ENCODE measurements at regions not wholly inside any gene's neighbourhood (a gene's known extent, or its start where the extent isn't known, plus 50 kb on each side); places are given as distances from the start of the nearest gene placed in this dataset.

DNA sequence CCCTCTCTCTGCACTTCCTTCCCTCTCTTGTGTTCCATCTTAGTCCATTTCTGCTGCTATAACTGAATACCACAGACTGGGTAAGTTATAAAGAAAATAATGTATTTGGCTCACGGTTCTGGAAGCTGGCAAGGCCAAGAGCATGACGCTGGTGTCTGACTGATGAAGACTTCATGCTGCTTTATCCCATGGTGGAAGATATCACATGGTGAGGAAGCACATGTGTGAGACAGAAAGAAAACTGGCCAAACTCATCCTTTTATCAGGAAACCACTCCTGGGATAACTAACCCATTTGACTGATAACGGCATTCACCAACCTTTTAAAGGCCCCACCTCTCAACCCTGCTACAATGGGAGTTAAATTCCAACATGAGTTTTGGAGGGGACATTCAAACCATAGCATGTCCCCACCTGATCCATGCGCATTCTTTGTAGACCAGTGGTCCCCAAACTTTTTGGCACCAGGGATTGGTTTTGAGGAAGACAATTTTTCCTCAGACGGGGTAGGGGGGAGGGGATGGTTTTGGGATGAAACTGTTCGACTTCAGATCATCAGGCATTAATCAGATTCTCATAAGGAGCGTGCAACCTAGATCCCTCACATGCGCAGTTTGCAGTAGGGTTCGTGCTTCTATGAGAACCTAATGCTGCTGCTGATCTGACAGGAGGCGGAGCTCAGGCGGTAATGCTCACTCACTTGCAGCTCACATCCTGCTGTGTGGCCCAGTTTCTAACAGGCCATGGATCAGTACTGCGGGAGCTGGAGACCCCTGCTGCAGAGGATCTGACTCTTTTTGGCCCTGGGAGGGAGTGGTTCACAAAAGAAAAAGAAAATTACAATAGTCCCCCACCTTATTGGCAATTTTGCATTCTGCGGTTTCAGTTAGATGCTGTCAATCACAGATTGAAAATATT, 61.6 kb upstream of the SMOX start:
- Histone ChIP-seq H3K4me1 (ENCODE audit: insufficient read depth, low read length, poor library complexity, severe bottlenecking) (peaks cover 32% of the 10 kb centered on the region), H3K4me3 (ENCODE audit: low read length, poor library complexity, severe bottlenecking) (no peak overlapping the region), H2AFZ (ENCODE audit: low read length) (no peak overlapping the region), H3K9me3 (ENCODE audit: insufficient read depth, low read depth, low read length) (no peaks in the 10 kb centered on the region), H4K20me1 (ENCODE audit: insufficient read depth, low read length, poor library complexity, severe bottlenecking) (no peaks in the 10 kb centered on the region), H3K9me2 (replicated peaks; ENCODE audit: low read depth, low read length) (no peaks in the 10 kb centered on the region), H3K36me3 (ENCODE audit: insufficient read depth, low read length) (no peaks in the 10 kb centered on the region), H3F3A (ENCODE audit: low read depth) (no peaks in the 10 kb centered on the region), H3K9ac (ENCODE audit: low read depth, low read length, poor library complexity, severe bottlenecking) (no peak overlapping the region), H3K79me2 (ENCODE audit: insufficient read depth, low read length) (no peaks in the 10 kb centered on the region), H3K4me2 (ENCODE audit: low read depth, low read length, poor library complexity, severe bottlenecking) (no peak overlapping the region), H3K27me3 (ENCODE audit: insufficient read depth, low read length, poor library complexity, severe bottlenecking) (no peaks in the 10 kb centered on the region)
- TF ChIP-seq EZH2phosphoT487 (IDR thresholded peaks at IDR 0.05; ENCODE audit: borderline replicate concordance), result no peak
- TF ChIP-seq, protein P1, sequence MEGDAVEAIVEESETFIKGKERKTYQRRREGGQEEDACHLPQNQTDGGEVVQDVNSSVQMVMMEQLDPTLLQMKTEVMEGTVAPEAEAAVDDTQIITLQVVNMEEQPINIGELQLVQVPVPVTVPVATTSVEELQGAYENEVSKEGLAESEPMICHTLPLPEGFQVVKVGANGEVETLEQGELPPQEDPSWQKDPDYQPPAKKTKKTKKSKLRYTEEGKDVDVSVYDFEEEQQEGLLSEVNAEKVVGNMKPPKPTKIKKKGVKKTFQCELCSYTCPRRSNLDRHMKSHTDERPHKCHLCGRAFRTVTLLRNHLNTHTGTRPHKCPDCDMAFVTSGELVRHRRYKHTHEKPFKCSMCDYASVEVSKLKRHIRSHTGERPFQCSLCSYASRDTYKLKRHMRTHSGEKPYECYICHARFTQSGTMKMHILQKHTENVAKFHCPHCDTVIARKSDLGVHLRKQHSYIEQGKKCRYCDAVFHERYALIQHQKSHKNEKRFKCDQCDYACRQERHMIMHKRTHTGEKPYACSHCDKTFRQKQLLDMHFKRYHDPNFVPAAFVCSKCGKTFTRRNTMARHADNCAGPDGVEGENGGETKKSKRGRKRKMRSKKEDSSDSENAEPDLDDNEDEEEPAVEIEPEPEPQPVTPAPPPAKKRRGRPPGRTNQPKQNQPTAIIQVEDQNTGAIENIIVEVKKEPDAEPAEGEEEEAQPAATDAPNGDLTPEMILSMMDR (conservative IDR thresholded peaks at IDR 0.05; ENCODE audit: low read length), result no peak

DNA sequence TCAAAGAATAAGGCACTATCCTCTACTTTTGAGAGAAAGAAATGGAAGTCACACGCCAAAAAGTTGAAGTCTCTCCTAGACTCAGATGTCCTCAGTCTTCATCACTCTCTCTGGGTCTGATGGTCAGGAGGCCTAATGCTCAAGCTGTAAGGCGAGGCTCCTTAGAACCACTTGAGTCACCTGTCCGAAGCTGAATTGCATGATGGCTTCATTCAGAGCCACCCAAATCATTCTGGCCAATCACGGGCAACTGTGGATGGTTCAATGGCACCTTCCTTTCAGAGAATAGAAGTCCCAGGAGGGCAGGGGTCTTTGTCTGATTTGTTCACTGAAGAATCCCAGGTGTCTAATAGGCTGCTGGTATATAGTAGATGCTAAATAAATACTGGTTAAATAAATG, 63.9 kb upstream of the SMOX start:
- Histone ChIP-seq H3K79me2 (ENCODE audit: insufficient read depth, low read length) (no peaks in the 10 kb centered on the region), H3K36me3 (ENCODE audit: insufficient read depth, low read length) (no peaks in the 10 kb centered on the region), H3K4me1 (ENCODE audit: insufficient read depth, low read length, poor library complexity, severe bottlenecking) (peaks cover 37% of the 10 kb centered on the region), H3K9me3 (ENCODE audit: insufficient read depth, low read depth, low read length) (no peaks in the 10 kb centered on the region), H4K20me1 (ENCODE audit: insufficient read depth, low read length, poor library complexity, severe bottlenecking) (no peaks in the 10 kb centered on the region), H3K27me3 (ENCODE audit: insufficient read depth, low read length, poor library complexity, severe bottlenecking) (no peaks in the 10 kb centered on the region), H3K4me3 (ENCODE audit: low read length, poor library complexity, severe bottlenecking) (no peak overlapping the region), H3F3A (ENCODE audit: low read depth) (no peaks in the 10 kb centered on the region), H3K4me2 (ENCODE audit: low read depth, low read length, poor library complexity, severe bottlenecking) (no peak overlapping the region), H2AFZ (ENCODE audit: low read length) (no peak overlapping the region), H3K9ac (ENCODE audit: low read depth, low read length, poor library complexity, severe bottlenecking) (peak overlapping the region; percentile 13), H3K9me2 (replicated peaks; ENCODE audit: low read depth, low read length) (no peaks in the 10 kb centered on the region)
- TF ChIP-seq EZH2phosphoT487 (IDR thresholded peaks at IDR 0.05; ENCODE audit: borderline replicate concordance), result no peak
- TF ChIP-seq, protein P1 (conservative IDR thresholded peaks at IDR 0.05; ENCODE audit: low read length), result no peak

DNA sequence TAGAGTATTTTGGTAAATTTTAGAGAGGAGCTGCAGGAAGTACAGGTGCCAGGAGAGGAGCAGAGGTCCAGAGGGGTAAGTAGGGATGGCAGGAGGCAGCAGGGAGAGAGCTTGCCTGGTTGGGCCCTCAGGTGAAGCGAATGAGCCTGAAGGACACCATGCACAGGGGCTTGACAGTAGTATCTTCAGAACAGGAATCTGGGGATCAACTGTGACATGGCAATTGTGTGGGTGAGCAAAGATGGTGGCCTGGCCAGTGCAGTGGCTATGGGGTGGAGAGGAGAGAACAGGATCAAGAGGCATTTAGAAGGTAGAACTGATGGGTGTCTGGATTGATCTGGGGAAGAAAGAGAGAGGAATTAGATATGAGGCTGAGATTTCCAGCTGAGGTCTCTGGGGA, 64.5 kb upstream of the SMOX start:
- TF ChIP-seq, protein P1 (conservative IDR thresholded peaks at IDR 0.05; ENCODE audit: low read length), result no peak
- no peak for TF ChIP-seq EZH2phosphoT487 (IDR thresholded peaks at IDR 0.05; ENCODE audit: borderline replicate concordance)
- Histone ChIP-seq H3K4me1 (ENCODE audit: insufficient read depth, low read length, poor library complexity, severe bottlenecking) (peaks cover 37% of the 10 kb centered on the region), H2AFZ (ENCODE audit: low read length) (no peak overlapping the region), H3K27me3 (ENCODE audit: insufficient read depth, low read length, poor library complexity, severe bottlenecking) (no peaks in the 10 kb centered on the region), H4K20me1 (ENCODE audit: insufficient read depth, low read length, poor library complexity, severe bottlenecking) (no peaks in the 10 kb centered on the region), H3K9ac (ENCODE audit: low read depth, low read length, poor library complexity, severe bottlenecking) (peak overlapping the region; percentile 66), H3K79me2 (ENCODE audit: insufficient read depth, low read length) (no peaks in the 10 kb centered on the region), H3K4me2 (ENCODE audit: low read depth, low read length, poor library complexity, severe bottlenecking) (peak overlapping the region; percentile 60), H3K36me3 (ENCODE audit: insufficient read depth, low read length) (no peaks in the 10 kb centered on the region), H3K4me3 (ENCODE audit: low read length, poor library complexity, severe bottlenecking) (no peak overlapping the region), H3K9me3 (ENCODE audit: insufficient read depth, low read depth, low read length) (no peaks in the 10 kb centered on the region), H3F3A (ENCODE audit: low read depth) (no peaks in the 10 kb centered on the region), H3K9me2 (replicated peaks; ENCODE audit: low read depth, low read length) (no peaks in the 10 kb centered on the region)
